B cell (primary cell): ENCODE measurements at regions not wholly inside any gene's neighbourhood (a gene's known extent, or its start where the extent isn't known, plus 50 kb on each side); places are given as distances from the start of the nearest gene placed in this dataset.

Source experiments
- CTCF ChIP-seq: fragments of 200-600 bp; IDR thresholded peaks from one replicate; pipeline ENCODE4 v1.8.0; 2022; ENCODE audit warnings: antibody characterized with exemption, mild to moderate bottlenecking
- EZH2 ChIP-seq: IDR thresholded peaks from 2 replicates; pipeline ENCODE4 v1.6.1; 2012; ENCODE audit warnings: borderline replicate concordance, low read depth, mild to moderate bottlenecking, moderate library complexity, low read length; ENCODE audit not compliant: insufficient read depth, poor library complexity, severe bottlenecking

DNA sequence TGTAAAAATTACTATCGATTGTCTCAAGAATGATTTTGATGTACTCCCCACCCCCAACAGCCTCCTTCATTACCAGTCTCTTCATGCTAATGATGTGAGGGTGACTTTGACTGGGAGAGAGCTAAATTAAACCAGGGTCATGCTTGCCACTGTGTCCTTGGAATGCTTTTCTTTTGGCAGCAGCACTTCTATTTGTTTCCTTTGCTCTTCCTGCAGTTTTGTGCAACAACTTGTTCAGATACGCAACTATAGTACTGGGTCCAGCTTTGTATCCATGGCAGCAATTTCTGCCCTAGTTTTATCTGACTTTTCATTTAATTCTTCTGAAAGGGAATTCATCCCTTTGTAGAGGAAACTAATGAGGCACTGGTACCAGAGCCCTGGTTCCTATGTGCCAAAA lies 2792.1 kb downstream of the PCDH9 start:
- TF ChIP-seq CTCF = no peak
- no peak for TF ChIP-seq EZH2
